Cardiac fibroblast (primary cell): ENCODE measurements at regions not wholly inside any gene's neighbourhood (a gene's known extent, or its start where the extent isn't known, plus 50 kb on each side); places are given as distances from the start of the nearest gene placed in this dataset.

ENCODE experiments used
- DNase-seq, 2 donors: peaks; one replicate each; pipeline versions ENCODE4 v3.0.0 to v3.0.0-alpha.2; 2010; ENCODE audit warnings: low read depth in 2 of 2
- H3K4me3 ChIP-seq, 2 donors: replicated peaks in 1 of 2; 1 replicate in 1 of 2; 2 replicates in 1 of 2; pipeline ENCODE4 v1.5.1; 2011; ENCODE audit warnings: low read depth in 2 of 2, low read length in 2 of 2, mild to moderate bottlenecking in 2 of 2, moderate library complexity in 1 of 2
- CTCF ChIP-seq: IDR thresholded peaks from one replicate; pipeline ENCODE4 v1.5.1; 2011; ENCODE audit warnings: low read depth, mild to moderate bottlenecking, low read length, inconsistent platforms

- no peak for TF ChIP-seq CTCF
- no peak for DNase-seq
- no peak overlapping the region for H3K4me3 ChIP-seq
Observed at GRCh38 chr4:30783751-30784150, 63.6 kb downstream of the PCDH7 start.

- no peak overlapping the region for H3K4me3 ChIP-seq
- no peak for DNase-seq
- TF ChIP-seq CTCF = no peak
Observed at GRCh38 chr4:30789219-30789671, 69.1 kb downstream of the PCDH7 start.

- no peak for TF ChIP-seq CTCF
- no peak overlapping the region for H3K4me3 ChIP-seq
- DNase-seq = no peak
Observed at GRCh38 chr4:30790123-30790522, 70.0 kb downstream of the PCDH7 start.

- TF ChIP-seq CTCF = no peak
- H3K4me3 ChIP-seq = no peak overlapping the region
- no peak for DNase-seq
Observed at GRCh38 chr4:30790998-30791397, 70.8 kb downstream of the PCDH7 start.

- TF ChIP-seq CTCF = no peak
- no peak for DNase-seq
- H3K4me3 ChIP-seq = no peak overlapping the region
Observed at GRCh38 chr4:30792601-30793000, 72.4 kb downstream of the PCDH7 start.

GRCh38 chr4:30801876-30802275 is 81.7 kb downstream of the PCDH7 start:
- TF ChIP-seq CTCF = no peak
- DNase-seq = peak in 1 of 2 donors; percentile 17
- no peak overlapping the region for H3K4me3 ChIP-seq

GRCh38 chr4:30802622-30803323 is 82.6 kb downstream of the PCDH7 start:
- DNase-seq = peak; percentile 38 to 53
- no peak for TF ChIP-seq CTCF
- H3K4me3 ChIP-seq = no peak overlapping the region
